Activated T-cell treated with anti-CD3 and anti-CD28 coated beads, Interleukin-2, amount 50 U/mL, for 72 hours (primary cell): ENCODE measurements at regions not wholly inside any gene's neighbourhood (a gene's known extent, or its start where the extent isn't known, plus 50 kb on each side); places are given as distances from the start of the nearest gene placed in this dataset.

Experiments used
- ATAC-seq, 2 donors: fragments of 150-1000 bp; cut with Tn5 transposase; replicated peaks in 1 of 2; 2 replicates each; pipeline ENCODE4 v1.10.0; 2021; ENCODE audit warnings: moderate library complexity in 2 of 2, mild to moderate bottlenecking in 1 of 2
- DNase-seq, 2 donors: peaks; one replicate each; pipeline ENCODE4 v3.0.0; 2021 to 2022; ENCODE audit warnings: mixed read lengths in 1 of 2
- H3K27ac Mint-ChIP-seq: one replicate; pipeline ENCODE4 v1.8.0; 2022; ENCODE audit warnings: mild to moderate bottlenecking, moderate library complexity, mixed read lengths
- H3K27me3 Mint-ChIP-seq: one replicate; pipeline ENCODE4 v1.8.0; 2022; ENCODE audit warnings: low read depth, mixed read lengths
- H3K36me3 Mint-ChIP-seq, 2 donors: one replicate each; pipeline ENCODE4 v1.8.0; 2022; ENCODE audit warnings: mixed read lengths in 2 of 2, mild to moderate bottlenecking in 1 of 2; ENCODE audit not compliant: insufficient read depth in 2 of 2
- H3K4me1 Mint-ChIP-seq: one replicate; pipeline ENCODE4 v1.8.0; 2022; ENCODE audit warnings: low read depth, mixed read lengths
- H3K4me3 Mint-ChIP-seq, 2 donors: one replicate each; pipeline ENCODE4 v1.8.0; 2022; ENCODE audit warnings: mild to moderate bottlenecking in 2 of 2, mixed read lengths in 2 of 2, moderate library complexity in 2 of 2
- H3K9me3 Mint-ChIP-seq, 2 donors: one replicate each; pipeline ENCODE4 v1.8.0; 2022; ENCODE audit warnings: mixed read lengths in 2 of 2

DNA sequence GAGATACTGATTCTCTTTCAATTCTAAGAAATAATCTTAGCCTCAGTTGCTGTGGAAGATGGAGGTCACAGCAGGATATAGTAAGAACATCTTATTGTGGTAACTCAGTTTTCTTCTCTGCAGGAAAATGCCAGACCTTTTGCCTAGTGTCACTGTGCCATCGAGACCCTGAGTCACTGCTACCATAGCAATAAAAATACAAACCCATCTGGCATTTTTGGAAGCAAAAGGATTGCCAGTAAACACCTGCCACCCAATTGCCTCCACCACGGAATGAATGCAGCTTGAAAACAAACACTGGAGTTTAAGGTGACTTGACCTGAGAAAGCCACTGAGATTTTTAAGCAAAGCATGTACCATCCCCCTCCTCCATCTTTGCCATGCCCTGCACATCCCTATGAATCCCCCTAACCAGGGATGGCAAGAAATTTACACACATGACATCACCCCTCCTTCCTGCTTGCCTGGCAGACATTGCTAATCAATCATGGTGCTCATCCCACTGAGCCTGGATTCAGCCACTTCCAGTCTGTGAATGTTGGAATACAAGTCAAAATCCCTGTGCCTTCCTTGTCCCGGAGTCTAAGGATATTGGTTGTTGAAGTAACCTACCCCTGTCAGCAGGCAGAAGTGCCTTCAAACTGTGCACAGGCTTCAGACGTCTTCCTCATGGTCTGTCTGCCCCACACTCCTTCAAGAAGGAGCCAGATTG lies 59.6 kb upstream of the MAMLD1 start:
- H3K27me3 Mint-ChIP-seq, result no peaks in the 10 kb centered on the region
- ATAC-seq (no peak), DNase-seq (no peak)
- H3K4me1 Mint-ChIP-seq, result no peaks in the 10 kb centered on the region
- no peaks in the 10 kb centered on the region for H3K9me3 Mint-ChIP-seq
- H3K36me3 Mint-ChIP-seq, result no peaks in the 10 kb centered on the region
- H3K4me3 Mint-ChIP-seq, result no peak overlapping the region
- no peak overlapping the region for H3K27ac Mint-ChIP-seq

DNA sequence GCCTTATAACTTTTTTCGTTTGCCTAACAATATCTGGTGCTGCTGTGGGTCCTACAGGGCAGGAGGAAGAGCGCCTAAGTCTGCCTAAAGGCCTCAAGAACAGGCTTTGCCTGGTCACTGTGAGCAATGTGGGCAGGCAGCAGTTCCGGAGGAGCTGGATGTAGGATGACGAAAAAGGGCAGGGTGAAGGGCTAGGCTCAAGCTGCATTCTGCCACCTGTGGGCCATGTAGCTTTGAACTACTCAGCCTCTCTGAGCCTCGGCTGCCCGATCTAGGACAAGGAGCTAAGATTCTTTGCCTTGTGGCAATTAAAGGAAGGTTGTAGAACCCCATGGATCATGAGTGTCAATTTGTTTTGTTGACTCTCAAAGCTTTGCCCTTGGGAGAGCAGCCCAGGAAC lies 57.1 kb upstream of the MAMLD1 start:
- no peaks in the 10 kb centered on the region for H3K36me3 Mint-ChIP-seq

DNA sequence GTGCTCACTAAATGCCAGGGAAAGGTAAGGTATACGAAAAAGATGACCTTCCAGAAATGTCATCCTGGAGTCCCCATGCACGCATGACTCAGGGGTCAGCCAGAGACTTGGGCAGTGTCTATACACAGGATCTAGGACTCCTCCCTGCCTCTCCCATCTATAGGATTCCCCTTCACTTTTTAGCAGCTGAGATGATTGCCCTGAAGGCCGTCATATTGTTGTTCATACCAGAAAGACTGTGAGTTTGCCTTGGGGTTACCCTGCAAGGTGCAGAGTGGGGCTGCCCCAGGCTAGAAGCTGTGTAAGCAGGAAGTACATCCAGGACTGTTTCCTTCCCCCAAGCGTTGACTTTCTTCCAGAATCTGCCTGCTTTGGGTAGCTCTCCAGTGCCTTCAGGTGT lies 55.1 kb upstream of the MAMLD1 start:
- no peak overlapping the region for H3K27ac Mint-ChIP-seq
- H3K27me3 Mint-ChIP-seq, result peaks cover 5% of the 10 kb centered on the region
- H3K36me3 Mint-ChIP-seq, result no peaks in the 10 kb centered on the region
- H3K4me3 Mint-ChIP-seq, result no peak overlapping the region
- ATAC-seq, result no peak
- DNase-seq, result no peak
- no peaks in the 10 kb centered on the region for H3K9me3 Mint-ChIP-seq
- H3K4me1 Mint-ChIP-seq, result no peaks in the 10 kb centered on the region

More for the DNA sequence above, 57.1 kb upstream of the MAMLD1 start:
- DNase-seq (no peak), ATAC-seq (no peak)
- peaks cover 5% of the 10 kb centered on the region for H3K27me3 Mint-ChIP-seq
- no peak overlapping the region for H3K27ac Mint-ChIP-seq
- no peaks in the 10 kb centered on the region for H3K4me1 Mint-ChIP-seq
- no peaks in the 10 kb centered on the region for H3K9me3 Mint-ChIP-seq
- no peak overlapping the region for H3K4me3 Mint-ChIP-seq

DNA sequence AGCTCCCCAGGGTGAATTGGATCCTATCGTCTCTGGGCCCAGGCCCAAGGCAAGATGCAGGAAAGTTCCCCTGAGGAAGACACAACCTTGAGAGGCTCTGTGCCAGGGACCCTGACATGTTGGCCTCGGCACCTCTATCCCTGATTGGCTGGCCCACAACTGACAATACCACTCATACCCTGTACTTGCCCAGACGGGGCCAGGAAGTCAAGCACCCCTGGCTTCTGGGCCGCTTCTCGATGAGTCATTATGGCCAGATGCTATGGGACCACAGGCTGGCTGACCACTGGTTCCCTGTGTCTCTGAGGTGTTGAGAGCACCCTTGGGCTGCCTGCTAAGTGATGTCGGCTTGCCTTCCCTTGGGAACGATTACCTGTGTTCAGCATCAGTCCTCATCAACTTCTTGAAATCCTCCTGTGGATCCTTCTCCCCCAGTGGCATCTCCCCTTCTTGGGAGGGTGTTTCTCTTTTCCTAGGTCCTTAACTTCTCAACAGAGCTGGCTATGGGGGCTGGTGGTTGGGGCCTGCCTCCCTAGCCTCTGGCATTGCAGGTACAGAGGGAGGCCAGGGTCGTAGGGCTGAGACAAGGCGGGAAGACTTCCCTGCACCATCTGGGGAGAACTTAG lies 54.5 kb upstream of the MAMLD1 start:
- no peaks in the 10 kb centered on the region for H3K4me1 Mint-ChIP-seq
- ATAC-seq (no peak), DNase-seq (no peak)
- no peaks in the 10 kb centered on the region for H3K36me3 Mint-ChIP-seq
- H3K4me3 Mint-ChIP-seq, result no peak overlapping the region
- H3K9me3 Mint-ChIP-seq, result no peaks in the 10 kb centered on the region
- H3K27ac Mint-ChIP-seq, result no peak overlapping the region
- peaks cover 5% of the 10 kb centered on the region for H3K27me3 Mint-ChIP-seq

DNA sequence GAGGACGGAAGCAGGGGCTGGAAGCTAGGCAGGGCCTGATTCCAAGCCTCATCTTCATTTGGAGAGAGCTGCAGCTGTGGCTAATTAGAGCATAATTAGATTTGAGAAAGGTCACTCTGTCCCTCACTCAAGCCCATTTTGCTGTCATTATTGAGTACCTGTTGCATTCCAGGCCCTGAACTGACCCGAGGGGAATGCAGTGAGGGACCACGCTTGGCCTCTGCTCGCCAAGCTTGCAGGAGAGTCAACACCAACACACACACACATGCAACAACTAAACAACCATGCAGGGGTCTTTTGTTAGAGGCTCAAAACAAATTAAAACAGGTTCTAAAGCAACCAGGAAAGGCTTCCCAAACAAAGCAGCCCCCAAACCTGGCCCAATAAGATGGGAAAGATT lies 52.7 kb upstream of the MAMLD1 start:
- H3K4me3 Mint-ChIP-seq, result no peak overlapping the region
- H3K27ac Mint-ChIP-seq, result no peak overlapping the region
- H3K27me3 Mint-ChIP-seq, result peaks cover 9% of the 10 kb centered on the region
- no peaks in the 10 kb centered on the region for H3K36me3 Mint-ChIP-seq
- ATAC-seq (no peak), DNase-seq (no peak)
- no peaks in the 10 kb centered on the region for H3K9me3 Mint-ChIP-seq
- H3K4me1 Mint-ChIP-seq, result no peaks in the 10 kb centered on the region

DNA sequence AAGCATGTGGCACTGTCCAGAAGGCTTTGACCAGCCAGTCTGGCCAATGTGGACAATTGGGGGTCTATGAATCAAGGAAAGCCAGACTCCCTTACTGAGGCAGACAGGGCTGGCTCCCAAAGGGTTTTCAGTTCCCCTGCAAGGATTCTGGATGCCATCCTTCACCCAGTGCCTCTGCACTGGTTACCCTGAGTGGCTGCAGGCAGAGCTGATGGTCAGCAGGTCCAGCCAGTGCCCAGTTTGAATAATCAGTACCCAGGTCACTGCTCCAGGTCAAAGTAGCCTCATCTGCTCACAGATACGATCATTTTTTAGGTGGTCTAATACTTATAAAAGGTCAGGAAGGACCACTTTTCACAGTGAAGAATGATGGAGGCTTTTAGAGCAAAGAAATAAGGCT lies 52.2 kb upstream of the MAMLD1 start:
- no peaks in the 10 kb centered on the region for H3K9me3 Mint-ChIP-seq
- H3K27me3 Mint-ChIP-seq, result peaks cover 11% of the 10 kb centered on the region
- H3K4me3 Mint-ChIP-seq, result no peak overlapping the region
- H3K36me3 Mint-ChIP-seq, result no peaks in the 10 kb centered on the region
- ATAC-seq (no peak), DNase-seq (no peak)
- no peak overlapping the region for H3K27ac Mint-ChIP-seq
- H3K4me1 Mint-ChIP-seq, result no peaks in the 10 kb centered on the region

DNA sequence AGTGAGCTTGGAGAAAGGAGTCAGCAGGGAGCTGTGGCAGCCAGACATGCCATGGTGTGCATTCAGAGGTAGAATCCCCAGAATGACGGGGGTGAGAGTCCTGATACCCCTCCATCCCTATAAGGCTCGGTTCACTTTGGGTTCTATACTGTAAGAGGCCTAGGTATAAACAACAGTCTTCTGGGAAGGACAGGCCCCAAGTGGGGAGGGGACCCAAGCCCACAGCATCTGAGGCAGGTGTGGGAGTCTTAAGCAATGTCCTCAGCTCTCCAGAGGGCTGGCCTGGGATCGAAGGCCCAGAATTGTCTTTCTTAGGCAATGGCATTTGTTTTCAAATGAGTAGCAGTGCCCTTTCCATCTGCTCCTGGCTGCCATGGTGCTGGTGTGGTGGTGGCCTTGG lies 50.2 kb upstream of the MAMLD1 start:
- DNase-seq (no peak), ATAC-seq (no peak)
- H3K27ac Mint-ChIP-seq, result no peak overlapping the region
- peaks cover 28% of the 10 kb centered on the region for H3K27me3 Mint-ChIP-seq
- no peak overlapping the region for H3K4me3 Mint-ChIP-seq
- no peaks in the 10 kb centered on the region for H3K36me3 Mint-ChIP-seq
- H3K4me1 Mint-ChIP-seq, result no peaks in the 10 kb centered on the region
- no peaks in the 10 kb centered on the region for H3K9me3 Mint-ChIP-seq
